NCI-H510A treated with DMSO at 0.1 percent for 48 hours (cell line): ENCODE measurements at regions not wholly inside any gene's neighbourhood (a gene's known extent, or its start where the extent isn't known, plus 50 kb on each side); places are given as distances from the start of the nearest gene placed in this dataset.

ENCODE experiments used
- DNase-seq: peaks from one replicate; lab custom pipeline; 2025; lab: John Stamatoyannopoulos, UW

DNA sequence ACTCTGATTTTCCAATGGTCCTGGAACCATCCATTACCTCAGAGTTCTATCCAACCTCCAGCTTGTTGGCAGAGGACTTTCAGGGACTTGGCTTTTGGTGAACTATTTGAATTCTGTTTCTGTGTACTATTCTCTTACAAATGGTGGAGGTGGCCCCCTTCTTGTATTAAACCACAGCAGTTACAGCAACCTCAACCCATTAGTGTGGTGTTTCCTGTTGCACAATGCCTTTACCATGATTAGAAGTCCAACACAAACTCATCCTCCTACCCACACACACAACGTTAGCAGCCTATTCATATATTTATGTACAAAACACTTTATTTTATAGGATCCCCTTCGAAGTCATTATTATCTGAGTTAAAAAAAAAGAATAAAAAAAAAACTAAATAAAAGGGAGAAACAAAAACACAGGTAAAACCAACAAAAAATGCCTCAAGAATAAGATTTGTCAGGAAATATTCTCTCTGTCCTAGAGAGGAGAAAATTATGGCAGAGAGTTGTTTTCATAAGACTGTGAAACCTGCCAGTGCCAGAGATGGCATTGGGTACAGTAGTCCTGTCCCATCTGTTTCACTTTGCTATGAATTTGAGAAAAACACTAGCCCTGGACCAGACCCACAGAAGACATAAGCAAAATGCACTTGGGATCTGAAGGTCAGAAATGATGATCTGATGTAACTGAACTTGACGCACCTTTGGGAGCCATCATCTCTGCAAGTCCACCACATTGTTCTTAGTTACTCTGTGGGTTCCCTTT is 1896.0 kb upstream of the PIK3C3 start:
- DNase-seq, result no peak

DNA sequence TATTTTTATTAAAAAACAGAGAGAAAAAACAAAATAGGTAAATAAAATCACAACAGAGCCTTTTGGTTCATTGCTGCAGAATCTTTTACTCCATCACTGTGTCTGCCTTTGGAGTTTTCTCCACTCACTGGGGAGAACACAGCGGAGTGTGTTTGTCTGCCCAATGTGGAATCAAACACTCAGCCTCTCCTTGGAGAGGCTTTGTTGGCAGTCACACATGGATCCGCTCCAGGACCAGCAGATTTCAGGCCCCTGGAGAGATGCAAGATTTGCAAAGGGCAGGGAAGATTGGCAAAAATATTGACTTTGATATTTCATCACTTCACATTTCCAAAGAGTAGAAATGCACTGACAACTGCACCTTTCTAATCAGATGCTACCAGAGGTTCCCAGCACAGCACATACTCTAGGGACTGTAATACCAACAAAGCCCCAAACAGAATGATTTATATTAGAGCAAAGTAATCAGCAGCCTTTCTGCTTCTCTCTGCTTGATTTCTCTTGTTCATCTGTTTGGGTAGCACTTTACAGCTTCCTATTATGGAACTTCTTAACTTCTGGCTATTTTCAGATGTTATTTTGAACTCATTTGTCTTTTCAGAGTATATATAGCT is 1898.8 kb upstream of the PIK3C3 start:
- DNase-seq, result no peak

DNA sequence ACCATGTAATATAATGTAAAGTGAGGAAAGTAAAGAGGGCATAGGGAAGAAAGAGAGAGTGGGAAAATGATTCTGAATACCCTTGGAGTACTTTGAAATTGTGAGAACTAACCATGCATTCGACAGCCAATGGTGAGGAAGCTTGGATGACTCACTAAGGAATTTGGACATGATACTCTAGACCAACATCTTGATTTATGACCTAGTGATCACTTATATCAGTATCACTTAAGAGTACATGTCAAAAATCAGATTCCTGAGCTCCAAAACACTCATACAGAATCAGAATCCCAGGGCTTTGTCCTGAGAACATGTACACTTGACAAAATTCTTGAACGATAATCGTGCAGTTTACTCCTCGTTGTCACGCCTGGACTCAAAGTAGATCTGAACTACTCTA is 1899.8 kb upstream of the PIK3C3 start:
- no peak for DNase-seq

DNA sequence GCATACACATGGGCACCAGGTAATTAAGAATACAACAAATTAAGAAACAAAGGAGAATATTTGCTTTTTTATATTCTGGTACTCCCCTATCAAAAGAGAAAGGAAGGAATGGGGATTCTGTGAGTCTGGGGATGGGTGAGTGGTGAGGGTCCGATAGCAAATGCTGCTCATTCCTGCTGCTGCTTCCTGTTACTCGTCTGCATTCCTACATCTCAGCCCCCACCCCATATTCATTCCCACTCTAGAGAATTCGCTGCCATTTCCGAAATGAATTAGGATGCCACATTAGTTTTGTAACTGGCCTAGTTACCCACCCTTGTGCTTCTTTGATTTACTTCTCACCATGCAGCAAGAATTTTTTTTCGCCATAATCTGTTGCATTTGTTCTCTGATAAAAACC is 1905.3 kb upstream of the PIK3C3 start:
- DNase-seq, result no peak

DNA sequence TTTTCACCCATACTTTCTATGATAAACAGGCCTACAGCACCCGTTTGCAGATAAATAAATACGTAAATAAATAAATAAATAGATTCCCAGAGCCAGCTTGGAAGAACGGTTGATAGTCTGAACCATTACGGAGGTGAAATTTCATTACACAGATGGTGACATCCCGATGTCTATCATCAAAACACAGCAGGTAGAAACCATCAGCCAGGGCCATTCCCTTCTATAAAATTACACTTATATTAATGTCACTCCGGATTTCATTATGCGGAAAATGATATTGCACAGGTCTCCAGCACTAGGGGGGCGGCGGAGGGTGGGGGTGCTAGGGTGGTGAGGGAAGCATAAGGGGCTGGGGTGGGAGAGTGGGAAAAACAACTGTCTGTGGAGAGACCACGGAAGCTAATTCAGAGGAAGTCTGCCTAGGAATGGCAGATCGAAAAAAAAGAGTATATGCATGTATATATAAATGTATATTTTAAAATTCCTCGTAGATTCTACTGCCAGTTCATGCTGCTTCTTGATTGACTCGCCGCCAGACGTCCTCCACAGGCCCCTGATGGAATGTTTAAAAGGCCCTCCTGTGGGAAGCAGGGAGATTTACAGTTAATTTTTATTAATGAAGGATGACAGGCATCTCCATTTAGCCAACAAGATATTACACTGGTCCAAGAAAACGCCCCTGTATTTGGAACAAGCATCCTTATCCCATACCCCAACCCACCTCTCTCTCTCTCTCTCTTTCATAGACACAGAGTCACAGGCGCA is 1906.0 kb upstream of the PIK3C3 start:
- DNase-seq, result no peak

DNA sequence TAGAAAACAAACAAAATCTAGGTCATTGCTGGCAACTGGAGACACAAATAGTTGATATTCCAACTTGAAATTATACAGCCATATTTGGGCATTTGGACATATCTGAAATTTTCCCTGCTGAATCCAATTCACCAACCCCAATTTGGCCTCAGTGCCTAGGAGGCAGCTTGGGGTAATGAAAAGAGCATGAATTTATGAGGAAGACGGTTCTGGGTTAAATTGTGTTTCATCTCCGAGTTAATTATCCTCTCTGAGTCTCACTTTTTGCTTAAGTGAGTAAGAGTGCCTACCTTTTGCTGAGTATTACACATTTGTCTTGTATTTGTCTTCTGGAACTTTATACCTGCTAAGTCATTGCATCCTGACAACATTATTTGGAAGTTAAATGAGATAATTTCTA is 1906.8 kb upstream of the PIK3C3 start:
- DNase-seq, result no peak

DNA sequence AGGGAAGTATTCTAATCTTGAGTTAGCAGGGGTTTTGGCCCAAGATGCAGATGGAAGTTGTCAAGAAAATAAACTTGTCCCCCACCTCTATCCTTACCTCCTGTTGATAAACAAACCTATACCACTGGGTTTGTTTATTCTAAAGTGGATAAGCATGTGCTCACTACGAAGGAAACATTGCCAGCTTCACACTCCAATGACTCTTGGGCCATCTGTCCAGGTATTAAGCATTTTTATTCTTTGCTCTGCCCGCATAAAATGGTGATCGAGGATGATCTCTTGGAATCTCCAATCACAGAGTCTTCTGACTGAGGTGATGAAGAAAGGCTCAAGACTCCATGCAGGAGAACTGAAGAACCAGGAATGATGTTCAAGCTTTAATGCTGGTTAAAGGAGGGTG is 1908.4 kb upstream of the PIK3C3 start:
- DNase-seq, result no peak

DNA sequence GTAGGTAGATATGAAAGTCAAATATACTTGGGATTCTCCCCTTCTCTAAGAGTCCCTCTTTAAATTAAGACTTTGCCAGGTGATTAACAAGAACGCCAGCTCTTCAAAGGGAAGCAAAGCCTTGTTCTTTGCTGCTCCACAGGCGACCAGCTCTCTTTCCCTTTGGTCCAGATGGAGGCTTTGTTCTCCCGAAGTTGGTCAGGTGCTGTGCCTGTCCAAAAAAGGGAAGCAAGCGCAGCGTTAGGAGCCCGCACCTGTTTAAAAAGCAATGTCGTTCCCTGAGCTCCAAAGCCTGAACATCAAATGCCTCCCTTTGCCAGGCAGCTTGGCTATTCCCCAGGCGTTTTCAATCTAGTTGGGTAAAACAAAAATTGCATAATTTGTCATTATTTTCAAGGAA is 1913.1 kb upstream of the PIK3C3 start:
- DNase-seq, result no peak

DNA sequence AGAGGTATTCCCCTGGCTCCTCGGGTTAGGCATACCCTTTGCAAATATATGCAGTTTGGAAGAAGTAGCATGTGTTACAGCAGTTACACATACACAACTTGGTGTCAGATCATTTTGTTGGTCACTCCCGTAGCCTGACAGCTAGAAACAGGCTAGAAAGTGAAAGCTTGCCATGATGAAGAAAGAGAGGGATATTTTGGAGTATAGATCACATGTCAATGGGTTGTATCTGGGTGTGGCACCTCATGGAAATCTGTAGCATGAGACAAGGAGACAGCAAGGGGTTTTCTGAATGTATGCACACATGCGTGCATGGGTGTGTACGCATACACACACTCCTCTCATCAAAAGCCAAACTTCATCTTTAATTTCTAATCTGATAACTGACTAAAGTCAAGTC is 1914.5 kb upstream of the PIK3C3 start:
- DNase-seq, result no peak

DNA sequence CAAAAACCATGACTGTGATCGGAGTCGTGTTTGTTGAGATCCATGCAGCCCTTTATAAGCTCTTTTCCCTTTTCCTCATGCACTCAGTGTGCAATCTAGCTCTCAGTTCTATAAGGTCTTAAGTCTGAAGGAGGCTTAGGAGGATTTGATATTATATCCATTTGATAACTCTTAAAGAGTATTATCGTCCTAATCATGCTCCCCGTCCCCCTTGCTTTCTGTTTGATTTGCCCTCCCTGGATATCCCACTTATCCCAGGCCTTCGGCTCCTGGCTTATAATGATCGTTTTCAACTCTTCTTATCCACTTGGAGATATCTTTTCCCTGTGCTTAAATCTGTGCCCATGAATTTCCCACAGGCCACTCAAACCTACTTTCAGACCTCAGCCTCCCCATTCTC is 1917.7 kb upstream of the PIK3C3 start:
- no peak for DNase-seq

DNA sequence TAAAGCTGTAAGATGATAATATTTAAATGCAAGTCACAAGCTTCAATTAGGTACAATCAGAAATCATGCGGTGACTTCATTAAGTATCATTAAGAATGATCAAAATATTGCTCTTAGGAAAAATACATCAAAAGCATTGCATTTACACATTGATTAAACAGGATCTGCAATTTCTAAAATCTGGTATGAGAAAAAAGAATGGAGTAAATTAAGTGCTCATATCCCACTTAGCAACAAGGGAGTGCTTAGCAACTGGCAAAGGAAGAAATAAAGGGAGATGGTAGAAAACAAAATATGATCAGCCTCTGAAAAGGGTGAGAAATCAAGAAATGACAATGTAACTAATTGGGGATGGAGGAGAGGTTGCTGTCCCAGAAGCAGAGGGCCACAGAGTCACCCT is 1918.2 kb upstream of the PIK3C3 start:
- DNase-seq, result no peak

DNA sequence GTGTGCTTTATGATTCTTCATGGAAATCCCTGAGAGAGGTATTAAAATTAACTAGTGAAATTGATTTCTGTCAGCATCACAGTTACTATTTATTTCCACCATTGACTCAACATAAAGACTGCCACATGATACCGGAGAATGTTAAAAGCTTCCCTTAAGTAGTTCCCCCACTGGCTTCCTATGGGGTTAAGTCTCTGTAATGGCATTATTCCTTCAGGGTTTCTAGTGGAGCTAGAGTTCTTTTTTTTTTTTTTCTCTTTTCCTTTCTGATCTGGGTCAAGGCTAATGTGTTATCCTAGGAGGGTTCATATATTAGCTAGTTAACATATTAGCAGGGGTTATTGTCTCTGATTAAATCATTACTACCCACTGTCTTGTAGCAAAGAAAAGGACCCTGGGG is 1919.1 kb upstream of the PIK3C3 start:
- no peak for DNase-seq

DNA sequence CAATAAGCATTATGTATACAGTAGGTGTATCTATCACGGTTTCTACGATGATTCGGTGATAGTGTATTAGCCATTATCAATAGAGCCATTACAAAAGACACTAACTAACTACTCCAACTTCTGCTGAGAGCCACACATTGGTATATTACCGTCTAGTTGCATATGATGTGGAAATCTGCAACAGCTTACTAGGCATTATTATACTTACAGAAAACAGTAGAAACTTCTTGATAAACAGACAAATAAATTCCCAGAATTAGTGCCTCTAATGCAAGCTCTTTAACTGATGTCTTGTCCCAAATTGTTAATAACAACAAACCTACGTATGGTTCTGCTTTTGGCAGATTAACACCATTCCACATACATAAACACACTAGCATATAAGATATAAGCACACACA is 1923.0 kb upstream of the PIK3C3 start:
- no peak for DNase-seq

DNA sequence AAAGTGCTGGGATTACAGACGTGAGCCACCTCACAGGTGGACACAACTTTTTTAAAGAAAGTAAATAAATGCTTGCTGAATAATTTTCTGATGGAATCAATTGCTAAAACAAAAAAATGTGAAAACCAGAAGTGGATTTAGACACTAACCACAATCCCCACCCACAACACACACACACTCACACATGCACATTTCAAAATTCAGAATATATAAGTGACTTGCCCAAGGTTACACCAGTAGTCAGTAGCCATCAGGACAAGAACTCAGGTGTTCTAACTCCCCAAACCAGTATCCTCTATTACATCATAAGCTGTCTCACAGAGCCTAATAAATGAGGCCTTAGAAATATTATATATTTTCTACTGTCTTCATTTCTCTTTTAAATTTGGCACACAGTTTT is 1923.6 kb upstream of the PIK3C3 start:
- no peak for DNase-seq

DNA sequence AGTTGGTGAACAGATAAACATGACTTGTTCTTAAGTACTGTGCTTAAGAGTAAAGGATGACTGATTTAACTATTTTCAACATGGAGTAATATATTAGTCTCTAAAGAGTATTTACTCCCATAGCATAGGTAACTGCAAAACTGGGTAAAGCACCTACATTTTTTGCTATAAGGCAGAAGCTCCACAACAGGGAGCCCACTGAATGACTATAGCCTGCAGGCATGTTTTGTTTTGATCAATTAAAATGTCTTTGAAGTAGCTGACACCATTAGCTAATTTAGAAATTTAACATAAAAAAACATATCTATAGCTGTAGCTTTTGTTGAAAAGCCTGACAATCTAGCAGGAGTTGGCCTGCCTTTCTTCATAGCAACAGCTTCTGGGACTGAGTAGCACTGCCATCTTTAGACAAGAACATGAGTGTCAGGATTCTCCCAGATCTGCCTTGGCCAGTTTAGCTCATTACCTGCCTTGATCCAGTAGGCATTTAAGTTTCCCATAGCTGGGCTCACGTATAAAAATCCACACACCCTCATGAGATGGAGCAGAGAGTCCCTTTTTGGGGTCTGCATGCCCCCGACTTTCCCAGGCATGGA is 1935.1 kb upstream of the PIK3C3 start:
- DNase-seq, result no peak

DNA sequence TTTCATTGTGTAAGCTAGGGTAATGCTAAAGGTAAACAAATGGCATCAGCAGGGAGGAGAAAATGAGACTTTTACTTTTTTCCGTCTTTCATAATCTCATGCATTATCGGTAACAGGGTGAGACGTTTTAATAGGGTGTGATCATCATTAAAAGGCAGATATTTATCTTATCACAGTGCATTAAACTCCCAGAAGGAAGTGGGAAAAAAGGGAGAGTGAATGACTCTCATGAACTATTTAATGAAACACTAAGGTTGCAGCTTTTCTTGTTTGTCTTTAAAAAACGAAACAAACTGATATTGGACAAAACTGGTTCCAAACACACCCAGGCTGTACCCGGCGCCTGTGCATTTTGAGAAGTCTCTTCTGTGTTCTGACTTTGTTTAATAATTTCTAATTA is 1936.8 kb upstream of the PIK3C3 start:
- no peak for DNase-seq

DNA sequence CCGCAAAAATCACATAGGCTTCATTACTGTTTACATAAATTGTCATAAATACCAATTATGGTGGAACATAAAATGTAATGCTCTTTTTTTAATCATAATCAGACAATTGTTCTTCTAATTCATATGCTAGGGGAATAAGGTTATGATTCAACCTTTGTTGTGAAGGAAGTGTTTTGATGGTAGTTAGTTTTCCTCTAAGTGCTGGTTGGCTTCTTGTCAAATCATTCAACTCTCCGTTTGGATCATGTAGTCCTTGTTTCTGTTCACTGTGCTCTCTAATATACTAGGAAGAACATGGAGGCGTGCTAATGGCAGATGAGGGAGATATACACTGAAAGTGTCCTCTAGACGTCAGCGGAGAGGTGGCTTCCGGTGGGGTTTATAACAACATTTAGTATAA is 1938.0 kb upstream of the PIK3C3 start:
- DNase-seq, result no peak

DNA sequence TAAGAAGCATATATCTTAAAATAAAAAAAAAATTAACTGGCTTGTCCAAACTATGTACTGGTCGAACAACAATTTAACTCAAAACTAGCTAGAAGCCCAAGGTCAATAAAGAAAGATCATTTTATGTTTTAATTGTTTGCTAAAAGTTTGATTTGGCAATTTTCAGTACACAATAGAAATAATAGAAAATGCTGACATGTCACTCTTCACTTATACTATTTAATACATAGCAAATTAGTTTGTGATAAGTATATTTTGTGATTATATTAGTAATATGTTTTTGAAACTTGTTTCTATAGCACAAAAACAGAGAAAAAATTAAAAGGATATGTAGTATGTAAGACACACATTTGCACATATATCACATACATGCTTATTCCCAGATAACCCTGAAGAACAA is 1938.6 kb upstream of the PIK3C3 start:
- DNase-seq, result no peak

DNA sequence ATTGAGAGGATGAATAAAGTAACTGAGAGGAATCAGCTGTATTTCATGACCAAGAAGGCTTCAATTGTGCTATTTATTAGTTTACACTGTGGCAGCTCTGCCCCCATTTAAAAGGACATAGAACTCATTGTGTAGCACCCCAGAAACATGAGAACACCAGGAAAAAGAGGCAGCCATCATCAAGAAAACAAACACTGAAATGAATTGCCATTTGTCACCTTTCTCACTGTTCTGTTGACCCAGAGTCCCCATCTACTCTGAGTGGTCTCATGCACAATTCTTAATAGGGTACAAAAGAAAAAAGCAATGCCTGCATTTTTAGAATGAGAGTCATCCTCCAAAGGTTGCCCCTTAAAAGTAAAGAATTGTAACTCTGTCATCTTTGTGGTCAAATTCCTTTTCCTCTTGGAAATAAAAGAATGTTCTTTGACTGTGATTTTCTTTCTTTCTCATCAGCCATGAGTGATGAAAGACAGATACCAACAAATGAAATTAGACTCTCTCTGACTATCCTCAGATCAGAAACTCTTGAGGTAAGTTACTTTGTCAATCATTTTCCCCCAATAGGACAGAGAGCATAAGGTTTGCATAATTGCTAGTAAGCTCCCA is 1941.9 kb upstream of the PIK3C3 start:
- no peak for DNase-seq

DNA sequence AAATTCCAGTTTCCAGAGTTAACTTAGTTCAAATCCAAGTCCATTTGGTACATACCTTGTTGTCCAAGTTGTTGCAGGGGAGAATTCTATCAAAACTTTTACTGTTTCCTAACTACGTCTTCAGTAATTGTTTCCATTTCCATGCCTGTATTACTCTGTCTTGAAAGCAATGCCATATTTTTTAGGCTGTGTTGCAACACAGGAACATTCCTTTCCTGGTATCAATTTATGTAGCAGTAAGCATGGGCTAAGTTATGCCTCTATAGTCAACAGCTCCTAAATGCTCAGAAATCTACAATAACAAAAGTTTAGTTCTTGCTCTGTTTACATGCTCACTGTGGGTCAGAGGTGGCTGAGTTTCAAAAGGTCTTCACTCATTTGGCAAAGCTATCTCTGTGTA is 1943.8 kb upstream of the PIK3C3 start:
- DNase-seq, result no peak

DNA sequence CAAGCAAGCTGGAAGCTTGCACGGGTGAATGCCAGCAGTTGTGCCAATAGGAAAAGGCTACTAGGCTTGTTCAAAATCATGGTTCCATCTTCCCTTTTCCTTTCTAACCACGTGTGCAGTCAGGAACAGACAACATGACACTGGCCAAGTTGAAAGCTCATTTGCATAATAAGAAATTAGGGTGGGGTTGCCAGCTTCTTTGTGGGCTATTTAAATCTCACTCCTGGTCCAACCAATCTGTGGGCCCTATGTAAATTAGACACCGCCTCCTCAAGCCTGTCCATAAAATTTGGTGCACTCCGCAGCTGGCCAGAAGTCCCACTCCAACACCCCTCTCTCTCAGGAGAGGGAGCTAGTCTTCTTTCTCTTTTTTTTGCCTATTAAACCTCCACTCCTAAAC is 1948.4 kb upstream of the PIK3C3 start:
- DNase-seq, result no peak

DNA sequence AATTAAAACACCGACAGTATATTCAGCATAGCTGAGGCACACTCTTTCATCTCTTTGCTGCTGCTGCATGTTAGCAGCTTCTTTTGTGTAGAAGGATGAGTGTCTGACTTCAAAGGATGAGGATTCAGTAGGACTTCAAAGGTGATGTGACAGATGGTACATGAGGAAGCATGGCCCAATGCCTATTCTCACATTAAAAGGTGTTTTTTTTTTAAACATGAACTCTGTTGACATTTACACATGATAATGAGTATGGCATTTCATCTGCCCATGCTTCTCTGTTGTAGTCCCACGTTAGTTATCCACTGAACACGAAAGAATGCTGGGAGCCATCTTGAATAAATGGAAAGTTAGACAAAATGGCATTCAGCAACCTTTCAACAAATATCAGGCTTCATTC is 1950.8 kb upstream of the PIK3C3 start:
- DNase-seq, result peak; percentile 11

DNA sequence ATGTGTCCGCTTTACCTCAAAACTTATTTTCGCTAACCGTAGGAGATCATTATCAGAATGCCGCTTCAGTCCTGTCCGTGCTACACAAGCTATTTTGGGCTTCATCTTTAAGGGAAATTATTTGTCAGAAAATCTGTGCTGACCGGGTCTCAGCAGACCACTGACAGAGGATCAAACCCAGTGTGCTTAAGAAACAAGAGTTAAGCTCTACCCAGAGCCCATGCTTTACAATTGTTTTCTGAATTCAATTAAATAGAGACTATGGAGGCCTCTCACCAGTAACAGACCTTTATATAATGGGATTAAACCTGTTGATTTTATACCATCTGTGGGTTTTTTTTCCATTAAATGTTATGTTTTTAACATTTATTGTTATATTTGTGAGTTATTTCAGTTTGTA is 1956.7 kb upstream of the PIK3C3 start:
- DNase-seq, result no peak
